ENCODE measurements at regions not wholly inside any gene's neighbourhood (a gene's known extent, or its start where the extent isn't known, plus 50 kb on each side); places are given as distances from the start of the nearest gene placed in this dataset.

DNA sequence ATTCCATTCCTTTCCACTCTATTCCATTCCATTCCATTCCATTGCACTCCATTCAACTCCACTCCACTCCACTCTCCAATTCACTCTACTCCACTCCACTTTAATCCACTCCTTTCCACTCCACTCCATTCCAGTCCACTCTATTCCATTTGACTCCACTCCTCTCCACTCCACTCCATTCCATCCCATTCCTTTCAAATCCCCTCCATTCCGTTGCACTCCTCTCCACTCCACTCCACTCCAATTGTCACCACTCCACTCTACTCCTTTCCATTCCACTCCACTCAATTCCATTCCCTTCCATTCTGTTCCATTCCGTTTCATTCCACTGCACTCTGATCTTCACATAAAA is 2563.7 kb upstream of the TPTE start:
- H3F3A ChIP-seq (ENCODE audit: insufficient read depth): no peaks in the 10 kb centered on the region
- no peak overlapping the region for H3K9ac ChIP-seq (ENCODE audit: low read length)
- no peaks in the 10 kb centered on the region for H3K79me2 ChIP-seq (ENCODE audit: insufficient read depth, low read length)
- no peak overlapping the region for H3K4me3 ChIP-seq (ENCODE audit: insufficient read depth, low read length, poor library complexity, severe bottlenecking)
- H3K36me3 ChIP-seq (ENCODE audit: low read length): no peaks in the 10 kb centered on the region
- no peak overlapping the region for H3K27ac ChIP-seq (ENCODE audit: low read depth, low read length)
- H3K27me3 ChIP-seq (ENCODE audit: low read length): no peaks in the 10 kb centered on the region
- H4K20me1 ChIP-seq (ENCODE audit: low read depth, low read length): no peaks in the 10 kb centered on the region
- no peaks in the 10 kb centered on the region for H3K9me2 ChIP-seq (replicated peaks; ENCODE audit: insufficient read depth, low read length)
- peaks cover 58% of the 10 kb centered on the region for H3K9me3 ChIP-seq (ENCODE audit: insufficient read depth, low read length)
- no peak overlapping the region for H2AFZ ChIP-seq (ENCODE audit: low read depth, low read length, severe bottlenecking)
- no peak overlapping the region for H3K4me2 ChIP-seq (ENCODE audit: low read depth, low read length, poor library complexity, severe bottlenecking)
- TF ChIP-seq, protein P1, sequence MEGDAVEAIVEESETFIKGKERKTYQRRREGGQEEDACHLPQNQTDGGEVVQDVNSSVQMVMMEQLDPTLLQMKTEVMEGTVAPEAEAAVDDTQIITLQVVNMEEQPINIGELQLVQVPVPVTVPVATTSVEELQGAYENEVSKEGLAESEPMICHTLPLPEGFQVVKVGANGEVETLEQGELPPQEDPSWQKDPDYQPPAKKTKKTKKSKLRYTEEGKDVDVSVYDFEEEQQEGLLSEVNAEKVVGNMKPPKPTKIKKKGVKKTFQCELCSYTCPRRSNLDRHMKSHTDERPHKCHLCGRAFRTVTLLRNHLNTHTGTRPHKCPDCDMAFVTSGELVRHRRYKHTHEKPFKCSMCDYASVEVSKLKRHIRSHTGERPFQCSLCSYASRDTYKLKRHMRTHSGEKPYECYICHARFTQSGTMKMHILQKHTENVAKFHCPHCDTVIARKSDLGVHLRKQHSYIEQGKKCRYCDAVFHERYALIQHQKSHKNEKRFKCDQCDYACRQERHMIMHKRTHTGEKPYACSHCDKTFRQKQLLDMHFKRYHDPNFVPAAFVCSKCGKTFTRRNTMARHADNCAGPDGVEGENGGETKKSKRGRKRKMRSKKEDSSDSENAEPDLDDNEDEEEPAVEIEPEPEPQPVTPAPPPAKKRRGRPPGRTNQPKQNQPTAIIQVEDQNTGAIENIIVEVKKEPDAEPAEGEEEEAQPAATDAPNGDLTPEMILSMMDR (IDR thresholded peaks at IDR 0.05; ENCODE audit: insufficient read depth, low read length, poor library complexity, severe bottlenecking): no peak
- TF ChIP-seq EZH2phosphoT487 (conservative IDR thresholded peaks at IDR 0.05; ENCODE audit: low read length): no peak

Data from SU-DHL-6 (cell line).